Limb (tissue), 2 donors: ENCODE measurements at regions not wholly inside any gene's neighbourhood (a gene's known extent, or its start where the extent isn't known, plus 50 kb on each side); places are given as distances from the start of the nearest gene placed in this dataset.
"Not testable (repeated sequence)": the region's sequence is repeated elsewhere in the genome, so short reads cannot be mapped to it uniquely, and the experiment has no call there.

Source experiments
- DNase-seq, 2 donors: peaks; one replicate each; pipeline ENCODE4 v3.0.0-alpha.2; 2016; ENCODE audit errors: extremely low spot score in 2 of 2

GRCh38 chr2:174697255-174697654 lies 67.0 kb downstream of the CHRNA1 start:
- peak; percentile 43 to 56 for DNase-seq

GRCh38 chr2:174694920-174695319 lies 69.4 kb downstream of the CHRNA1 start:
- no peak for DNase-seq

GRCh38 chr2:174694196-174694878 lies 69.9 kb downstream of the CHRNA1 start:
- no peak for DNase-seq

- DNase-seq: no peak
Measured at GRCh38 chr2:174693344-174693743, 70.9 kb downstream of the CHRNA1 start.

DNA sequence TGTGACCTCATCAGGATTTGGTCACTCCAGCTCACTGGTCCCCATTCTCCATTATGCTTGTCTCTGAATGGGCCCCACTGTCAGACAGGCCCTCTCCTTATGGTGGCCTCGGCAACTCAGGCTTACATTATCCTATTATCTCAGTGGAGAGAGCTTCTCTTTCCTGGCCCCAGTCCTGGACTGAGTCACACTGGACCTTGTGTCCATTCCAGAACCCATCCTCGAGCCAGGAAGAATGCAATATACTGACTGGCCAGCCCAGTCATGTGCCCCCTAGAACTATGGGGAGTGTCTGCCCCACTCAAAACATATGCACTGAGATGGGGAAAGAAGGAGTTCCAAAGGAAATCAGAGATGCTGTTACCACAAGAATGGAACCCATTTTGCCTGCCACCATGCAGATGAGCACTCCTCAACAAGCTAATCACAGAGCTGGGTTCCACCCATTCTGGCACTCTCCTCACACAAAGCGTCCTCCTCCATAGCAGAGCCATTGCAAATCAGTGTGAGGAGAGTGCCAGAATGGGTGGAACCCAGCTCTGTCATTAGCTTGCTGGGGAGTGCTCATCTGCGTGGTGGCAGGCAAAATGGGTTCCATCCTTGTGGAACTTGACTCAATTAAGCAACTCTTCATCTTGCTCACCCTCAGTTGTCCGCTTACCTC lies 71.9 kb downstream of the CHRNA1 start:
- no peak for DNase-seq

GRCh38 chr2:174691201-174691779 lies 73.0 kb downstream of the CHRNA1 start:
- DNase-seq: no peak

DNA sequence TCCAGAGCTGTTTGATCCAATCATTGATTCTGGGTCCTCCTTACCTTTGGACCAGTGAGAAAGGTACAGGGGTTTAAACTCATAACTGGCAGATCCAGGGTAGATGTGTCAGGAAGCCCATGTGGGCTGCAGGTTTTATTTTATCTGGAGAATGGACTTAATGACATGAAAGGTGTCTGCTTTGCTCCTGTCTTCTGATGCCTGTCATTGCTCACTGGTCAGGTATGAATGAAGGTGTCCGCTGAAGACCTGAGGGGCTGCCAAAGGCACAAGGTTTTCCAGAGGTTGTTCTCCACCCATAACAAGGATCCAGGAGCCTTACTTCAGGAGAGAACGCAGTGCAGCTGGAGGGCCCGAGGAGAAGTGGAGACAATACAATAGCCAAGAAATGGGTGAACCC lies 74.2 kb downstream of the CHRNA1 start:
- DNase-seq: no peak

DNA sequence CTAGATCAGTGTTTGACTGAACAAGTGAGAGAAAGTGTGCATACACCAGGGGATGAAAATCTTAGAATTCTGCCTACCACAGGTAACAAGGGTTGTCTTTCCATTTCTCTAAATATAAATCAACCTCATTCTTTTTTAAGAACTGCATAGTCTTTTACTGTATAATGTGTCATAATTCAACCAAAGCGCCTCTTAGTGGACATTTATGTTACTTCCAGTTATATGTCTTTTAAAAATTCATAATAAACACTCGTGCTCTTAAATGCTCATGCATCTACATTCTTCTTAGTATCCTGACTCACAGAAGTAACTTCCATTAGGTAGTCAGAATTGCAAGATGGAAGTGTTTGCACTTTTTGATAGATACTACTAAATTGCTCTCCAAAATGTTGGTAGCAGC lies 76.2 kb downstream of the CHRNA1 start:
- DNase-seq: no peak

GRCh38 chr2:174686430-174686829 lies 77.8 kb downstream of the CHRNA1 start:
- no peak for DNase-seq

GRCh38 chr2:174683392-174683759 lies 80.9 kb downstream of the CHRNA1 start:
- peak in 1 of 2 donors; percentile 51 for DNase-seq

DNA sequence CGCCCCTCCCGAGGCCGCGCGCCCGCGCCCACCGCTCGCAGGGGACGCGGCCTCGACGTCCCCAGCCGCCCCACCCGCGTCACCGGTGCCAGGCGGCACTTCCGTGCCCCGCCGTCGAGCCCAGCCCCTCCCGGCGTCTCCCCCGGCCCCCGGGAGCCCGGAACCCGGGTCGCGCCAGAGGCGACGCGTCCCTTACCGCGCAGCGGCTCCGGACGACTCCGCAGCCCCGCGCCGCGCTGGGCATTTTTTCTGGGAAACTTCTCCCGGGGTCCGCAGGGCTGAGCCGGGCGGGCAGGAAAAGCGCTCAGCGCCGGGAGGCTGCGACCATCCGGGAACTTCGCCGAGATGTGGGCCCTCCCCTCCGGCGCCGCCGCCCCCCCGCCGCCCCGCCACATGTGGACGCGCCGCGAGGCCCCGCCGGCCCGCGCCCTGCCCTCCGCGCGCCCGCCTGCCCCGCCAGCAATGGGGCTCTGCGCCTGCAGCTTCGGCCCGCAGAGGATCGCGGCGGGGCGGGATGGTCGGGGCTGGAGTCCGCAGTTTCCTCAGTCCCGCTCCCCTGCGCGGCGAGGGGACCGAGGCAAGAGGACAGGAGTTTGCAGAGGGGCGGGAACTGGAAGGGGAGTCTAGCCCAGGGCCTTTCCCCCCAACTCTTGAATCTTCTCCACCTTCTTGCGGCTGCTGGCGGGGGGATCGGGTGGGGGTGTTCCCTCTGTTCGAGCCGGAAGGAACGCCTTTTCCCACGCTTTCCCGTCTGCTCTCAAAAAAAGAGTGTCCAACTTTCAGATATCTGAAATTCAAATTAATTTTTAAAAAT lies 81.5 kb downstream of the CHRNA1 start:
- peak; percentile 62 to 86 for DNase-seq

- peak in 1 of 2 donors; percentile 71 for DNase-seq
Measured at GRCh38 chr2:174682007-174682577, 82.2 kb downstream of the CHRNA1 start.

GRCh38 chr2:174681099-174682006 lies 82.9 kb downstream of the CHRNA1 start:
- peak in 1 of 2 donors; percentile 38 for DNase-seq

GRCh38 chr2:174680221-174680620 lies 82.6 kb upstream of the WIPF1 start:
- no peak for DNase-seq

GRCh38 chr2:174678395-174678794 lies 80.8 kb upstream of the WIPF1 start:
- no peak for DNase-seq

DNA sequence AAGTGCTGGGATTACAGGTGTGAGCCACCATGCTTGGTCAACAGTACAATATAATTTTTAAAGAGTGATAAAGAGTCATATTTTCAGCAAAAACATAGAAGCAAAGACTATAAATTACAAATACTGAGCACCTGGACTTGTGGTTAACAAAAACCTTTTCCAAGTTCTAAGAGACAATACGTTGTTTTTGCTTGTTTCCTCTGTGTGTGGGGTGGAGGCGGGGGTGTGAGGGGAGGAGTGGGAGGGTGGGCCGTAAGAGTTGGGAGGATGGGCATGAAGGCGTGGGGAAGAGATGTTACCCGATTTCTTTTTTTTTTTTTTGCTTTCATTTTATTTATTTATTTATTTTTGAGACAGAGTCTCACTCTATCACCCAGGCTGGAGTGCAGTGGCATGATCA lies 78.0 kb upstream of the WIPF1 start:
- no peak for DNase-seq

DNA sequence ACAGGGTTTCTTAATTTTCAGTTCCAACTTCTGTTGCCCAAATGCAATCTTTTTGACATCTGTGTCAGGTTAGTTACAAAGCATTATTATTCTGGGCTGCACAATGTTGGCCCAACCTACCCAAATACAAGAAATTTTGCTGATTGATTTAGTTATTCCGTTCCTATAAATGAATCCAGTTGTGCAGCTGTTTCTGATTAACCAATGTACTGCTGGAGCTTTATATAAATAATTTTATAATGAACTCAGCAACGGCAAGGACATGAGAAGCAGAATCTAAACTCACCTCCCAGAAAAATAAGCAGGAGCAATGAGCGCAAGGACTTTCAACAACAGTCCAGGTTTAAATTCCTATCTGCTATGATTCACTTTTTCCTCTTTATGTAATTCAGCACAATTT lies 76.3 kb upstream of the WIPF1 start:
- peak in 1 of 2 donors; percentile 63 for DNase-seq

- DNase-seq: no peak
Measured at GRCh38 chr2:174673440-174673839, 75.8 kb upstream of the WIPF1 start.

DNA sequence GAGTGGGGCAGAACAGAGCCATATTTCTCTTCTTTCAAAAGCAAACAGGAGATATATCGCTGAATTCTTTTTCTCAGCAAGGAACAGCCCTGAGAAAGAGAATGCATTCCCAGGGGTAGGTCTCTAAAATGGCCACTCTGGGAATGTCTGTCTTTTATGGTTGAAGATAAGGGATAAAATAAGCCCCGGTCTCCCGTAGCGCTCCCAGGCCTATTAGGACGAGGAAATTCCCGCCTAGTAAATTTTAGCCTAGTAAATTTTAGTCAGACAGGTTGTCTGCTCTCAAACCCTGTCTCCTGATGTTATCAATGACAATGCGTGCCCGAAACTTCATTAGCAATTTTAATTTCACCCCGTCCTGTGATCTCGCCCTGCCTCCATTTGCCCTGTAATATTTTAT lies 73.9 kb upstream of the WIPF1 start:
- DNase-seq: not testable (repeated sequence)

GRCh38 chr2:174670446-174670845 lies 72.8 kb upstream of the WIPF1 start:
- no peak for DNase-seq

- DNase-seq: no peak
Measured at GRCh38 chr2:174669336-174669735, 71.7 kb upstream of the WIPF1 start.
